OCI-LY1 (cell line): ENCODE measurements at regions not wholly inside any gene's neighbourhood (a gene's known extent, or its start where the extent isn't known, plus 50 kb on each side); places are given as distances from the start of the nearest gene placed in this dataset.

ENCODE experiments used
- EZH2 ChIP-seq: fragments of 200-600 bp; sonication (generic), shearing (Covaris generic); IDR thresholded peaks from 2 replicates; pipeline ENCODE4 v1.8.0; 2017; ENCODE audit warnings: borderline replicate concordance, mixed run types, mild to moderate bottlenecking, antibody characterized with exemption, low read length, moderate library complexity, mixed read lengths
- TF ChIP-seq, protein P1 (sequence below): fragments of 200-600 bp; sonication (generic), shearing (Covaris generic); IDR thresholded peaks from 2 replicates; pipeline ENCODE4 v1.5.1; 2017; ENCODE audit warnings: mild to moderate bottlenecking, antibody characterized with exemption, low read length, moderate library complexity, mixed read lengths

- TF ChIP-seq EZH2, result no peak
- TF ChIP-seq, protein P1, sequence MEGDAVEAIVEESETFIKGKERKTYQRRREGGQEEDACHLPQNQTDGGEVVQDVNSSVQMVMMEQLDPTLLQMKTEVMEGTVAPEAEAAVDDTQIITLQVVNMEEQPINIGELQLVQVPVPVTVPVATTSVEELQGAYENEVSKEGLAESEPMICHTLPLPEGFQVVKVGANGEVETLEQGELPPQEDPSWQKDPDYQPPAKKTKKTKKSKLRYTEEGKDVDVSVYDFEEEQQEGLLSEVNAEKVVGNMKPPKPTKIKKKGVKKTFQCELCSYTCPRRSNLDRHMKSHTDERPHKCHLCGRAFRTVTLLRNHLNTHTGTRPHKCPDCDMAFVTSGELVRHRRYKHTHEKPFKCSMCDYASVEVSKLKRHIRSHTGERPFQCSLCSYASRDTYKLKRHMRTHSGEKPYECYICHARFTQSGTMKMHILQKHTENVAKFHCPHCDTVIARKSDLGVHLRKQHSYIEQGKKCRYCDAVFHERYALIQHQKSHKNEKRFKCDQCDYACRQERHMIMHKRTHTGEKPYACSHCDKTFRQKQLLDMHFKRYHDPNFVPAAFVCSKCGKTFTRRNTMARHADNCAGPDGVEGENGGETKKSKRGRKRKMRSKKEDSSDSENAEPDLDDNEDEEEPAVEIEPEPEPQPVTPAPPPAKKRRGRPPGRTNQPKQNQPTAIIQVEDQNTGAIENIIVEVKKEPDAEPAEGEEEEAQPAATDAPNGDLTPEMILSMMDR, result no peak
Measured at GRCh38 chrX:30161043-30161442, 54.3 kb upstream of the MAGEB2 start.
